GM23338 (cell line): ENCODE measurements at regions not wholly inside any gene's neighbourhood (a gene's known extent, or its start where the extent isn't known, plus 50 kb on each side); places are given as distances from the start of the nearest gene placed in this dataset.

ENCODE experiments used
- ATAC-seq: fragments of 200-7000 bp; cut with Tn5 transposase; 3 replicates; pipeline ENCODE4 v1.9.1; 2020
- DNase-seq: peaks from one replicate; pipeline ENCODE4 v3.0.0-alpha.2; 2015; ENCODE audit warnings: low spot score
- H2AFZ ChIP-seq: fragments of 200-600 bp; sonication (generic); 2 replicates; pipeline ENCODE4 v1.8.0; 2016; ENCODE audit warnings: antibody characterized with exemption, mild to moderate bottlenecking, moderate library complexity
- H3F3A ChIP-seq: fragments of 200-600 bp; sonication (generic); replicated peaks from 2 replicates; pipeline ENCODE4 v1.8.0; 2017; ENCODE audit warnings: antibody characterized with exemption, mixed run types, low read depth
- H3K27ac ChIP-seq: fragments of 200-600 bp; sonication (generic); 2 replicates; pipeline ENCODE4 v1.6.1; 2016; ENCODE audit warnings: low read depth
- H3K27me3 ChIP-seq: fragments of 200-600 bp; sonication (generic); 2 replicates; pipeline ENCODE4 v1.8.0; 2016; ENCODE audit warnings: mild to moderate bottlenecking, mixed run types, moderate library complexity; ENCODE audit not compliant: insufficient read depth
- H3K36me3 ChIP-seq: fragments of 200-600 bp; sonication (generic); 2 replicates; pipeline ENCODE4 v1.8.0; 2016; ENCODE audit warnings: mild to moderate bottlenecking; ENCODE audit not compliant: insufficient read depth
- H3K4me1 ChIP-seq: fragments of 200-600 bp; sonication (generic); 2 replicates; pipeline ENCODE4 v1.8.0; 2016; ENCODE audit warnings: mild to moderate bottlenecking, moderate library complexity; ENCODE audit not compliant: insufficient read depth
- H3K4me2 ChIP-seq: fragments of 200-600 bp; sonication (generic); 2 replicates; pipeline ENCODE4 v1.7.1; 2017; ENCODE audit warnings: mixed run types
- H3K4me3 ChIP-seq: fragments of 200-600 bp; sonication (generic); 2 replicates; pipeline ENCODE4 v1.6.1; 2016; ENCODE audit warnings: mixed run types
- H3K79me2 ChIP-seq: fragments of 200-600 bp; sonication (generic); replicated peaks from 2 replicates; pipeline ENCODE4 v1.8.0; 2017; ENCODE audit warnings: mild to moderate bottlenecking; ENCODE audit not compliant: insufficient read depth
- H3K9me2 ChIP-seq: fragments of 200-600 bp; sonication (generic); 2 replicates; pipeline ENCODE4 v1.8.0; 2017; ENCODE audit not compliant: insufficient read depth
- H4K20me1 ChIP-seq: fragments of 200-600 bp; sonication (generic); replicated peaks from 2 replicates; pipeline ENCODE4 v1.8.0; 2017; ENCODE audit warnings: mild to moderate bottlenecking; ENCODE audit not compliant: insufficient read depth
- H3K27ac Mint-ChIP-seq: 2 replicates; pipeline ENCODE4 v1.8.0; 2020; ENCODE audit warnings: inconsistent platforms, mild to moderate bottlenecking, moderate library complexity, mixed read lengths
- H3K27me3 Mint-ChIP-seq: 3 replicates; pipeline ENCODE4 v1.8.0; 2022; ENCODE audit warnings: low read depth, mild to moderate bottlenecking, moderate library complexity, mixed read lengths, inconsistent platforms; ENCODE audit not compliant: insufficient read depth, poor library complexity
- H3K36me3 Mint-ChIP-seq: 3 replicates; pipeline ENCODE4 v1.8.0; 2021; ENCODE audit warnings: low read depth, mild to moderate bottlenecking, inconsistent platforms, moderate library complexity, mixed read lengths
- H3K4me1 Mint-ChIP-seq: 3 replicates; pipeline ENCODE4 v1.8.0; 2020; ENCODE audit warnings: mild to moderate bottlenecking, inconsistent platforms, mixed read lengths
- H3K4me3 Mint-ChIP-seq: 3 replicates; pipeline ENCODE4 v1.8.0; 2021; ENCODE audit warnings: moderate library complexity, mild to moderate bottlenecking, inconsistent platforms, mixed read lengths
- H3K9me3 Mint-ChIP-seq: 3 replicates; pipeline ENCODE4 v1.8.0; 2020; ENCODE audit warnings: moderate library complexity, mild to moderate bottlenecking, inconsistent platforms, mixed read lengths
- STAT1 ChIP-seq: IDR thresholded peaks from one replicate; pipeline ENCODE4 v1.6.1; 2016; ENCODE audit warnings: antibody characterized with exemption; ENCODE audit not compliant: unreplicated experiment
- ZNF331 ChIP-seq: fragments of 250-450 bp; sonication (Bioruptor Pico); IDR thresholded peaks from 2 replicates; pipeline ENCODE4 v1.5.0; 2020; ENCODE audit warnings: low read depth, mild to moderate bottlenecking, moderate library complexity

GRCh38 chr14:63800651-63801375 is 52.0 kb upstream of the SYNE2 start:
- Histone ChIP-seq H3K9me2 (no peaks in the 10 kb centered on the region), H3K27ac (no peak overlapping the region), H3K79me2 (no peaks in the 10 kb centered on the region), H3K4me1 (no peaks in the 10 kb centered on the region), H3F3A (no peaks in the 10 kb centered on the region), H2AFZ (peak overlapping the region; percentile 29), H3K4me3 (no peak overlapping the region), H4K20me1 (no peaks in the 10 kb centered on the region), H3K4me2 (no peak overlapping the region), H3K36me3 (no peaks in the 10 kb centered on the region), H3K27me3 (no peaks in the 10 kb centered on the region)
- no peak for ATAC-seq
- Mint-ChIP-seq H3K4me3 (no peak overlapping the region), H3K9me3 (peaks cover 3% of the 10 kb centered on the region), H3K36me3 (peaks cover 3% of the 10 kb centered on the region; the same call in 2 of the 3 replicates), H3K27ac (no peak overlapping the region), H3K27me3 (peaks cover 1% of the 10 kb centered on the region), H3K4me1 (peaks cover 2% of the 10 kb centered on the region; the same call in 1 of the 3 replicates)
- no peak for DNase-seq
- TF ChIP-seq ZNF331 (CRISPR knock-in tag) (no peak), STAT1 (no peak)
